ENCODE measurements at regions not wholly inside any gene's neighbourhood (a gene's known extent, or its start where the extent isn't known, plus 50 kb on each side); places are given as distances from the start of the nearest gene placed in this dataset.

GRCh38 chr6:21995318-21995717, 301.5 kb downstream of the PRL start:
- no peak for DNase-seq
- peaks cover 0 to 6% (median 2%) of the 10 kb centered on the region in 6 donors for H3K4me1 ChIP-seq
- H3K27me3 ChIP-seq (replicated peaks in 1 of 7) = no peaks in the 10 kb centered on the region
- TF ChIP-seq CTCF (IDR thresholded peaks at IDR 0.05 in 8 of 11, conservative IDR thresholded peaks at IDR 0.05 in 3 of 11) (no peak), POLR2AphosphoS5 (IDR thresholded peaks at IDR 0.05) (no peak), POLR2A (IDR thresholded peaks at IDR 0.05) (no peak)
- intact Hi-C loops (cut with DNase I; ENCODE audit: low total_unique reads) = no loop called here
- H3K4me3 ChIP-seq = no peak overlapping the region
- WGBS, 5 donors = 86 to 96% (median 90%) methylated on average over 2 of the region's 2 CpGs
- no peak overlapping the region for H3K27ac ChIP-seq
- no peaks in the 10 kb centered on the region for H3K36me3 ChIP-seq
- H3K9me3 ChIP-seq = no peaks in the 10 kb centered on the region

DNA sequence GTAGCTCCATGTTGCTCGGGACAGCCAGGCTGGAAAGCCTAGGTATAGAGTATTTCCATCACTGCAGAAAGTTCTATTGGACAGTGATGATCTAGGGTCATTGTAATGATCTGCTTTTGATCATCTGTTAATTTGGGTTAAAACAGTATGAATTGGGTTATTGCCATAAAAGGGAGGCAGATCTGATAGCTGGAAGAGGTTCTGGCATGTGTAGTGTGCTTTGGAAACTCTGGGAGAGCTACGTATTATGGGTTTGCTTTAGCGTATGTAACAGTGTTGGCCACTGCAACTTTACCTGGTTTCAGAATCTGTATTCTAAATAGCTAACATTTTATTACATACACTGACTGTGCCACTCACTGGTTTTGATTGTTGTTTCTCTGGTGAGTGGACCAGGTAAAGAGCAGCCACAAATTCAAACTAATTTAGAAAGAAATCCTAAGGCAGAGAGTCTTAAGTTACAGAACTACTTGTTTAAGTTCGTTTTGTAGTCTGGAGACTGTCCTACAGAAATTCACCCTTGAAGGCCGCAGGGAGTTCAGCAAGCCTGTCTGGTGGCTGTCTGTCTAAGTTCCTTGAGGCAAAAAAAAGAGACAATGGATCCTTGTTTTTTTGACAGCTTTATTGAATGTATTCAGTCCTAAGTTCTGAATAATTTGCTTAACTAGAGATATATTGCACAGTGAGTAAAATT, 300.3 kb downstream of the PRL start:
- DNase-seq = no peak
- no peak overlapping the region for H3K27ac ChIP-seq
- intact Hi-C loops (cut with DNase I; ENCODE audit: low total_unique reads) = no loop called here
- H3K4me3 ChIP-seq = no peak overlapping the region
- H3K27me3 ChIP-seq (replicated peaks in 1 of 7) = no peaks in the 10 kb centered on the region
- 82 to 88% (median 84%) methylated on average over 5 of the region's 5 CpGs for WGBS, 5 donors
- no peaks in the 10 kb centered on the region for H3K36me3 ChIP-seq
- H3K4me1 ChIP-seq = peaks cover 0 to 6% (median 2%) of the 10 kb centered on the region in 6 donors
- TF ChIP-seq POLR2A (IDR thresholded peaks at IDR 0.05) (no peak), CTCF (IDR thresholded peaks at IDR 0.05 in 8 of 11, conservative IDR thresholded peaks at IDR 0.05 in 3 of 11) (no peak), POLR2AphosphoS5 (IDR thresholded peaks at IDR 0.05) (no peak)
- no peaks in the 10 kb centered on the region for H3K9me3 ChIP-seq

GRCh38 chr6:21997119-21998037, 299.5 kb downstream of the PRL start:
- Histone ChIP-seq H3K36me3 (no peaks in the 10 kb centered on the region), H3K4me1 (peaks cover 0 to 6% (median 2%) of the 10 kb centered on the region in 6 donors), H3K27ac (peak overlapping the region in 2 of 8 donors; percentile 32 to 34), H3K4me3 (no peak overlapping the region), H3K9me3 (no peaks in the 10 kb centered on the region), H3K27me3 (replicated peaks in 1 of 7) (no peaks in the 10 kb centered on the region)
- no peak for DNase-seq
- TF ChIP-seq POLR2AphosphoS5 (IDR thresholded peaks at IDR 0.05) = no peak
- no peak for TF ChIP-seq CTCF (IDR thresholded peaks at IDR 0.05 in 8 of 11, conservative IDR thresholded peaks at IDR 0.05 in 3 of 11)
- no peak for TF ChIP-seq POLR2A (IDR thresholded peaks at IDR 0.05)
- 26 to 37% (median 32%) methylated on average over 5 of the region's 5 CpGs for WGBS, 5 donors
- intact Hi-C loops (cut with DNase I; ENCODE audit: low total_unique reads) = no loop called here

GRCh38 chr6:21998582-21998981, 298.3 kb downstream of the PRL start:
- peak overlapping the region in 3 of 8 donors; percentile 4 to 34 (median 32) for H3K27ac ChIP-seq
- intact Hi-C loops (cut with DNase I; ENCODE audit: low total_unique reads) = no loop called here
- no peaks in the 10 kb centered on the region for H3K9me3 ChIP-seq
- peaks cover 0 to 6% (median 2%) of the 10 kb centered on the region in 6 donors for H3K4me1 ChIP-seq
- H3K27me3 ChIP-seq (replicated peaks in 1 of 7) = no peaks in the 10 kb centered on the region
- H3K36me3 ChIP-seq = no peaks in the 10 kb centered on the region
- H3K4me3 ChIP-seq = no peak overlapping the region
- TF ChIP-seq POLR2A (IDR thresholded peaks at IDR 0.05) (no peak), POLR2AphosphoS5 (IDR thresholded peaks at IDR 0.05) (no peak), CTCF (IDR thresholded peaks at IDR 0.05 in 8 of 11, conservative IDR thresholded peaks at IDR 0.05 in 3 of 11) (no peak)
- no peak for DNase-seq
